H1 (cell line): ENCODE measurements at regions not wholly inside any gene's neighbourhood (a gene's known extent, or its start where the extent isn't known, plus 50 kb on each side); places are given as distances from the start of the nearest gene placed in this dataset.

Source experiments
- ASH2L ChIP-seq: fragments of 200-600, 300-600 bp; sonication (generic); IDR thresholded peaks from one replicate; pipeline ENCODE4 v1.7.1; 2017; ENCODE audit warnings: low read length
- HDAC2 ChIP-seq, 2 experiments: fragments of 300-600 bp in 1 of 2; sonication (generic) in 1 of 2; IDR thresholded peaks; 2 replicates each; pipeline ENCODE4 v1.6.1; 2011 to 2012; ENCODE audit warnings: low read depth in 2 of 2, low read length in 2 of 2, mild to moderate bottlenecking in 2 of 2, moderate library complexity in 2 of 2, borderline replicate concordance in 1 of 2, inconsistent platforms in 1 of 2
- NRF1 ChIP-seq: IDR thresholded peaks from 2 replicates; pipeline ENCODE4 v1.6.1; 2011; ENCODE audit warnings: mild to moderate bottlenecking, low read depth, low read length, improper control_type of control experiment
- SRF ChIP-seq: IDR thresholded peaks from 2 replicates; pipeline ENCODE4 v1.6.1; 2011; ENCODE audit warnings: mild to moderate bottlenecking, low read depth, low read length, moderate library complexity
- TAF7 ChIP-seq: optimal IDR thresholded peaks from 2 replicates; pipeline ENCODE3; 2011; ENCODE audit warnings: low read depth, mild to moderate bottlenecking, inconsistent platforms, low read length, moderate library complexity, borderline replicate concordance
- TEAD4 ChIP-seq: IDR thresholded peaks from 2 replicates; pipeline ENCODE4 v1.6.1; 2012; ENCODE audit warnings: low read depth, low read length, inconsistent platforms, mixed read lengths

DNA sequence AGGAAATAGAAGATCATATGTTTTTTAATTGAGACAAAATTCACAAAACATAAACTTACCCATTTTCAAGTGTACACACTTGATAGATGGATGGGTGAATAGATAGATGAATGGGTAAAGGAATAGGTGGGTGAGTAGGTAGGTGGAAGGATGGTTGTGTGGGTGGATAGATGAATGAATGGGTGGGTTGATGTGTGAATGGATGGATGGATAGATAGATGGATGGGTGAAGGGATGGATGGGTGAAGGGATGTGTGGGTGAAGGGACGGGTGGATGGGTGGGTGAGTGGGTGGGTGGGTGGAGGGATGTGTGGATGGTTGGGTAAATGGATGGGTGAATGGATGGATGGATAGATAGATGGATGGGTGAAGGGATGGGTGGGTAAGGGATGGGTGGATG lies 86.1 kb upstream of the KCND3 start (continued):
- TF ChIP-seq TAF7: no peak
- no peak for TF ChIP-seq SRF
- TF ChIP-seq NRF1: no peak
- TF ChIP-seq TEAD4: no peak
- no peak for TF ChIP-seq HDAC2 (IDR thresholded peaks at IDR 0.05; ENCODE audit: borderline replicate concordance in 1 of 2, low read depth in 2 of 2, low read length in 2 of 2)
- TF ChIP-seq ASH2L: no peak
- TF ChIP-seq, all 59 proteins: peak for 0
